Trophoblast cell (in vitro differentiated cells and primary cell): ENCODE measurements at regions not wholly inside any gene's neighbourhood (a gene's known extent, or its start where the extent isn't known, plus 50 kb on each side); places are given as distances from the start of the nearest gene placed in this dataset.
"Not testable (repeated sequence)": the region's sequence is repeated elsewhere in the genome, so short reads cannot be mapped to it uniquely, and the experiment has no call there.

Experiments used
- DNase-seq, 2 donors: peaks; one replicate each; pipeline ENCODE4 v3.0.0-alpha.2; 2016
- H2AFZ ChIP-seq: 2 replicates; pipeline ENCODE4 v1.6.1; 2013; ENCODE audit warnings: low read length, moderate library complexity, mild to moderate bottlenecking; ENCODE audit not compliant: insufficient read depth, poor library complexity
- H2AK5ac ChIP-seq: 2 replicates; pipeline ENCODE4 v1.6.1; 2013; ENCODE audit warnings: mild to moderate bottlenecking, low read length
- H2BK120ac ChIP-seq: 2 replicates; pipeline ENCODE4 v1.6.1; 2013; ENCODE audit warnings: low read length, mild to moderate bottlenecking, moderate library complexity; ENCODE audit not compliant: insufficient read depth, poor library complexity
- H2BK12ac ChIP-seq: 2 replicates; pipeline ENCODE4 v1.6.1; 2013; ENCODE audit warnings: mild to moderate bottlenecking, low read length, moderate library complexity
- H2BK5ac ChIP-seq: 2 replicates; pipeline ENCODE4 v1.6.1; 2013; ENCODE audit warnings: low read length, low read depth, moderate library complexity, mild to moderate bottlenecking; ENCODE audit not compliant: poor library complexity
- H3K14ac ChIP-seq: 2 replicates; pipeline ENCODE4 v1.6.1; 2013; ENCODE audit warnings: mild to moderate bottlenecking, low read length
- H3K18ac ChIP-seq: 2 replicates; pipeline ENCODE4 v1.6.1; 2013; ENCODE audit warnings: mild to moderate bottlenecking, low read length
- H3K23ac ChIP-seq: 2 replicates; pipeline ENCODE4 v1.6.1; 2013; ENCODE audit warnings: low read length
- H3K27ac ChIP-seq: 2 replicates; pipeline ENCODE4 v1.5.1; 2013; ENCODE audit warnings: low read depth, mild to moderate bottlenecking, inconsistent platforms, low read length, moderate library complexity
- H3K27me3 ChIP-seq: 2 replicates; pipeline ENCODE4 v1.6.1; 2013; ENCODE audit warnings: inconsistent platforms, mild to moderate bottlenecking, low read length, moderate library complexity; ENCODE audit not compliant: insufficient read depth
- H3K36me3 ChIP-seq, 2 experiments: 1 replicate in 1 of 2; 2 replicates in 1 of 2; pipeline ENCODE4 v1.6.1; 2013; ENCODE audit warnings: low read length in 2 of 2, mild to moderate bottlenecking in 2 of 2, moderate library complexity in 1 of 2; ENCODE audit not compliant: insufficient read depth in 2 of 2, control insufficient read depth in 1 of 2
- H3K4ac ChIP-seq: 2 replicates; pipeline ENCODE4 v1.6.1; 2013; ENCODE audit warnings: low read depth, mild to moderate bottlenecking, low read length, moderate library complexity
- H3K4me1 ChIP-seq, 2 experiments: 1 replicate in 1 of 2; 2 replicates in 1 of 2; pipeline ENCODE4 v1.6.1; 2013; ENCODE audit warnings: low read length in 2 of 2, mild to moderate bottlenecking in 2 of 2, moderate library complexity in 1 of 2; ENCODE audit not compliant: insufficient read depth in 2 of 2, control insufficient read depth in 1 of 2
- H3K4me2 ChIP-seq: 2 replicates; pipeline ENCODE4 v1.6.1; 2013; ENCODE audit warnings: inconsistent platforms, mild to moderate bottlenecking, low read length, moderate library complexity
- H3K4me3 ChIP-seq: 2 replicates; pipeline ENCODE4 v1.5.1; 2013; ENCODE audit warnings: mild to moderate bottlenecking, low read depth, low read length, inconsistent platforms
- H3K79me1 ChIP-seq: one replicate; pipeline ENCODE4 v1.6.1; 2013; ENCODE audit warnings: low read length
- H3K79me2 ChIP-seq: 2 replicates; pipeline ENCODE4 v1.6.1; 2013; ENCODE audit warnings: low read length, mild to moderate bottlenecking; ENCODE audit not compliant: control insufficient read depth, insufficient read depth, poor library complexity
- H3K9ac ChIP-seq: 2 replicates; pipeline ENCODE4 v1.6.1; 2013; ENCODE audit warnings: mild to moderate bottlenecking, low read length
- H3K9me3 ChIP-seq: 2 replicates; pipeline ENCODE4 v1.6.1; 2013; ENCODE audit warnings: low read depth, mild to moderate bottlenecking, control low read depth, inconsistent platforms, low read length; ENCODE audit not compliant: insufficient read depth
- H4K12ac ChIP-seq: 2 replicates; pipeline ENCODE4 v1.6.1; 2013; ENCODE audit warnings: low read depth, mild to moderate bottlenecking, low read length, moderate library complexity
- H4K8ac ChIP-seq: 2 replicates; pipeline ENCODE4 v1.6.1; 2013; ENCODE audit warnings: low read depth, mild to moderate bottlenecking, low read length, moderate library complexity
- H4K91ac ChIP-seq: one replicate; pipeline ENCODE4 v1.6.1; 2013; ENCODE audit warnings: low read depth, mild to moderate bottlenecking, low read length, moderate library complexity
- WGBS: extraction: QIAGEN DNeasy Blood & Tissue Kit; methylation state at CpG from one replicate; pipeline ENCODE4 v1.1.7; 2013; ENCODE audit warnings: missing lambda C conversion rate; ENCODE audit not compliant: insufficient read length, insufficient coverage; ENCODE audit errors: extremely low coverage; 5-methylcytosine and 5-hydroxymethylcytosine counted together

GRCh38 chr15:100772892-100773520 is 106.6 kb upstream of the ALDH1A3 start:
- no peak overlapping the region for H2BK5ac ChIP-seq
- H2BK120ac ChIP-seq = no peak overlapping the region
- H2AFZ ChIP-seq = no peak overlapping the region
- H3K4me2 ChIP-seq = no peak overlapping the region
- no CpG with 5 or more reads among the region's 9 CpGs for WGBS
- H4K91ac ChIP-seq = no peak overlapping the region
- H3K27ac ChIP-seq = no peak overlapping the region
- no peak overlapping the region for H2AK5ac ChIP-seq
- no peak overlapping the region for H3K23ac ChIP-seq
- peaks cover 4% of the 10 kb centered on the region for H3K9me3 ChIP-seq
- H3K79me2 ChIP-seq = no peaks in the 10 kb centered on the region
- H3K4me3 ChIP-seq = no peak overlapping the region
- no peaks in the 10 kb centered on the region for H3K79me1 ChIP-seq
- H3K27me3 ChIP-seq = no peaks in the 10 kb centered on the region
- H3K36me3 ChIP-seq = no peaks in the 10 kb centered on the region
- no peak overlapping the region for H3K9ac ChIP-seq
- H4K8ac ChIP-seq = no peak overlapping the region
- H3K4me1 ChIP-seq = no peaks in the 10 kb centered on the region
- no peak overlapping the region for H3K4ac ChIP-seq
- H2BK12ac ChIP-seq = no peak overlapping the region
- no peak overlapping the region for H3K14ac ChIP-seq
- no peak overlapping the region for H3K18ac ChIP-seq
- no peak overlapping the region for H4K12ac ChIP-seq
- no peak for DNase-seq

DNA sequence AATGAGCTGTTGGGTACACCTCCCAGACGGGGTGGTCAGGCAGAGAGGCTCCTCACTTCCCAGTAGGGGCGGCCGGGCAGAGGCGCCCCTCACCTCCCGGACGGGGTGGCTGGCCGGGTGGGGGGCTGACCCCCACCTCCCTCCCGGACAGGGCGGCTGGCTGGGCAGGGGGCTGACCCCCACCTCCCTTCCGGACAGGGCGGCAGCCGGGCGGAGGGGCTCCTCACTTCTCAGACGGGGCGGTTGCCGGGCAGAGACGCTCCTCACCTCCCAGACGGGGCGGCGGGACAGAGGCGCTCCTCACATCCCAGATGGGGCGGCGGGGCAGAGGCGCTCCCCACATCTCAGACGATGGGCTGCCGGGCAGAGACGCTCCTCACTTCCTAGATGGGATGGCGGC is 105.6 kb upstream of the ALDH1A3 start:
- not testable (repeated sequence) for H2BK12ac ChIP-seq, H3K4me3 ChIP-seq, H3K18ac ChIP-seq, H3K36me3 ChIP-seq, H3K9ac ChIP-seq, H3K27me3 ChIP-seq, H3K79me1 ChIP-seq, H3K4me1 ChIP-seq, H2AK5ac ChIP-seq, H2BK120ac ChIP-seq, H3K79me2 ChIP-seq, H3K4me2 ChIP-seq, H4K8ac ChIP-seq, H4K91ac ChIP-seq, H3K4ac ChIP-seq, H2AFZ ChIP-seq, H3K9me3 ChIP-seq, H3K27ac ChIP-seq, H3K23ac ChIP-seq, H2BK5ac ChIP-seq, H4K12ac ChIP-seq, H3K14ac ChIP-seq, DNase-seq
- WGBS = no CpG with 5 or more reads among the region's 28 CpGs

DNA sequence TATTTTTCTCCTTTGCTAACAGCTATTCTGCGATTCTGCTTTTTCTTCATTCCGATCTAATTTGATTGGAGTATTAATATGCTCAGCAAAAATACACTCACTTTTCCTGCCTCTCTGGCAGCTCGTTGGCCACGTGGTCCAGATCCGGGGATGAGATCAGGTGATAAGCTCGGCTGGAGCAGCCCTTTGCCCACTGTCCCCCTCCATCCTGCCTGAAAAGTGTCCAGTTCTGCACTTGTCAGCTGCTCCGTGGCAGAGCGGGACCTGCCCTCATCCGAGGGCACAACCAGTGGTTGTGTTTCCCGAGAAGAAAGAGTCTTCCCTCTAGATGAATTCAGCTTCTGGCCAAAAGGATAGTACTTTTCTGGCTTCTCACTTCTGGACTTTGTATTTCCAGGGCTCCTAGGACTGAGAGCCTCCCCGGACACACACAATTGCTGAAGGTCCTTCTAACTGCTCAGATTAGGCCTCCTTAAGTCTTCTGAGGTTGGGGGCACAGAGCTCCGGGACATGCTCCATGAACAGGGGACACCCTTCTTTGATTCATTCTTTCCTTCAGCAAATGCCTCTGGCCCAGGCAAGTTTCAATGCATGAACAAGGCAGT is 103.9 kb upstream of the ALDH1A3 start:
- Histone ChIP-seq H3K27me3 (no peaks in the 10 kb centered on the region), H3K23ac (no peak overlapping the region), H3K9ac (no peak overlapping the region), H3K4me2 (no peak overlapping the region), H3K36me3 (no peaks in the 10 kb centered on the region), H2AK5ac (no peak overlapping the region), H3K27ac (no peak overlapping the region), H4K91ac (no peak overlapping the region), H3K14ac (no peak overlapping the region), H2BK120ac (no peak overlapping the region), H3K4me1 (no peaks in the 10 kb centered on the region), H2AFZ (no peak overlapping the region), H3K4ac (no peak overlapping the region), H3K9me3 (peaks cover 4% of the 10 kb centered on the region), H2BK5ac (no peak overlapping the region), H3K18ac (no peak overlapping the region), H4K12ac (no peak overlapping the region), H3K4me3 (no peak overlapping the region), H4K8ac (no peak overlapping the region), H2BK12ac (no peak overlapping the region), H3K79me2 (no peaks in the 10 kb centered on the region), H3K79me1 (no peaks in the 10 kb centered on the region)
- DNase-seq = no peak
- WGBS = no CpG with 5 or more reads among the region's 12 CpGs

DNA sequence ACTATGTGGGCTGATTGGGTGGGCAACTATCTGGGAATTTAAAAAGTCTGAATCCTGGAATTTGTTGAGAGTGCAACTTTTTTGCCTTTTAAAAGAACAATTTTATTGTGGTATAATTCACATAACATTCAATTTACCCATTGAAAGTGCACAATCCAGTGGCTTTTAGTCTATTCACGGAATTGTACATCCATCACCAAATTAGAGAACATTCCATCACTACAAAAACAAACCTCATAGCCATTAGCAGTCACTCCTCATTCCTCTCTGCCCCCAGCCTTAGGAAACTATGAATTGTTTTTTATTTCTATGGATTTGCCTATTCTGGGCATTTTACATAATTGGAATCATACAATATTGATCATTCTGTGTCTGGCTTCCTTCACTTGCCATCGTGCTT is 101.8 kb upstream of the ALDH1A3 start:
- Histone ChIP-seq H3K9ac (no peak overlapping the region), H2AK5ac (no peak overlapping the region), H3K23ac (no peak overlapping the region), H4K91ac (no peak overlapping the region), H3K4me3 (no peak overlapping the region), H3K4ac (no peak overlapping the region), H2AFZ (no peak overlapping the region), H3K27me3 (no peaks in the 10 kb centered on the region), H3K4me2 (no peak overlapping the region), H4K8ac (no peak overlapping the region), H2BK120ac (no peak overlapping the region), H3K27ac (no peak overlapping the region), H4K12ac (no peak overlapping the region), H3K4me1 (no peaks in the 10 kb centered on the region), H3K18ac (no peak overlapping the region), H3K79me2 (no peaks in the 10 kb centered on the region), H2BK12ac (no peak overlapping the region), H3K9me3 (peaks cover 4% of the 10 kb centered on the region), H2BK5ac (no peak overlapping the region), H3K79me1 (no peaks in the 10 kb centered on the region), H3K36me3 (no peaks in the 10 kb centered on the region), H3K14ac (no peak overlapping the region)
- WGBS = no CpG with 5 or more reads among the region's 2 CpGs
- DNase-seq = no peak
